K562 (cell line): ENCODE measurements at regions not wholly inside any gene's neighbourhood (a gene's known extent, or its start where the extent isn't known, plus 50 kb on each side); places are given as distances from the start of the nearest gene placed in this dataset.

Experiments used
- ATAC-seq: fragments of 200-7000 bp; cut with Tn5 transposase; 3 replicates; pipeline ENCODE4 v1.9.1; 2020; ENCODE audit warnings: moderate library complexity
- BruUV-seq: library from RNA; stranded (reverse); fragments of 400-500 nt; replicated peaks from 2 replicates; lab custom pipeline; 2021; lab: Mats Ljungman, UMichigan
- CTCF ChIA-PET: fragments of 300-600 bp; formaldehyde crosslinking; extraction: SDS; loops from one replicate; lab custom pipeline; 2021; ENCODE audit warnings: low intra/inter-chr PET ratio; lab: Yijun Ruan, JAX
- POLR2A ChIA-PET: fragments of 300-600, 350-650 bp; sonication (Branson Sonifier 250); formaldehyde crosslinking; extraction: SDS; loops from one replicate; lab custom pipeline; 2021; ENCODE audit warnings: antibody characterized with exemption, inconsistent platforms; lab: Yijun Ruan, JAX
- DNase-seq, 4 experiments: peaks; one replicate each; pipeline versions ENCODE4 v3.0.0 to v3.0.0-alpha.2; 2011 to 2018; ENCODE audit warnings: low spot score in 3 of 4, mixed read lengths in 3 of 4; ENCODE audit errors: extremely low read depth in 1 of 4
- FAIRE-seq: peaks from 2 replicates; lab custom pipeline; 2011; peaks lifted over from hg19 to GRCh38; lab: Jason Lieb, UNC
- H2AFZ ChIP-seq: 2 replicates; pipeline ENCODE4 v1.6.0; 2011; ENCODE audit warnings: low read depth, low read length, control low read depth, inconsistent platforms
- H3K27ac ChIP-seq: fragments of 200-600 bp; 3 replicates; pipeline ENCODE4 v1.8.0; 2011; ENCODE audit warnings: low read depth, mild to moderate bottlenecking, control low read depth, inconsistent platforms, low read length, moderate library complexity, mixed read lengths; ENCODE audit errors: extremely low read depth
- H3K27me3 ChIP-seq, 2 experiments: fragments of 300-600 bp in 1 of 2; 2 replicates in 1 of 2; 3 replicates in 1 of 2; pipeline versions ENCODE4 v1.6.0 to v1.8.0; 2011; ENCODE audit warnings: inconsistent platforms in 2 of 2, low read length in 2 of 2, mild to moderate bottlenecking in 1 of 2, mixed read lengths in 1 of 2, moderate library complexity in 1 of 2; ENCODE audit not compliant: control insufficient read depth in 2 of 2, insufficient read depth in 2 of 2
- H3K36me3 ChIP-seq: fragments of 300-600 bp; 3 replicates; pipeline ENCODE4 v1.8.0; 2011; ENCODE audit warnings: mild to moderate bottlenecking, low read length, inconsistent platforms; ENCODE audit not compliant: control insufficient read depth, insufficient read depth
- H3K4me1 ChIP-seq, 2 experiments: fragments of 200-600 bp in 1 of 2; replicated peaks in 1 of 2; 2 replicates in 1 of 2; 3 replicates in 1 of 2; pipeline versions ENCODE4 v1.5.1 to v1.8.0; 2011; ENCODE audit warnings: inconsistent platforms in 2 of 2, low read length in 2 of 2, mild to moderate bottlenecking in 1 of 2, mixed read lengths in 1 of 2, moderate library complexity in 1 of 2; ENCODE audit not compliant: control insufficient read depth in 2 of 2, insufficient read depth in 2 of 2
- H3K4me2 ChIP-seq: 2 replicates; pipeline ENCODE4 v1.6.1; 2011; ENCODE audit warnings: low read length, control low read depth, inconsistent platforms, mixed read lengths; ENCODE audit not compliant: insufficient read depth
- H3K4me3 ChIP-seq: fragments of 200-600 bp; sonication (generic), shearing (Covaris generic); 2 replicates; pipeline ENCODE4 v1.5.1; 2016; ENCODE audit warnings: control low read depth, inconsistent platforms
- H3K79me2 ChIP-seq: fragments of 200-600 bp; 3 replicates; pipeline ENCODE4 v1.8.0; 2011; ENCODE audit warnings: low read length, inconsistent platforms; ENCODE audit not compliant: control insufficient read depth, insufficient read depth
- H3K9ac ChIP-seq, 2 experiments: 2 replicates each; pipeline versions ENCODE4 v1.6.0 to v1.6.1; 2011; ENCODE audit warnings: low read depth in 2 of 2, low read length in 2 of 2, control low read depth in 1 of 2, inconsistent platforms in 1 of 2, mild to moderate bottlenecking in 1 of 2, mixed read lengths in 1 of 2; ENCODE audit not compliant: insufficient read depth in 1 of 2
- H3K9me1 ChIP-seq: one replicate; pipeline ENCODE4 v1.6.0; 2011; ENCODE audit warnings: inconsistent platforms, mild to moderate bottlenecking, low read length, moderate library complexity; ENCODE audit not compliant: control insufficient read depth, insufficient read depth
- H3K9me3 ChIP-seq: replicated peaks from 2 replicates; pipeline ENCODE4 v1.5.1; 2011; ENCODE audit warnings: low read depth, low read length, inconsistent platforms; ENCODE audit not compliant: control insufficient read depth, insufficient read depth
- H4K20me1 ChIP-seq: replicated peaks from 2 replicates; pipeline ENCODE4 v1.6.1; 2011; ENCODE audit warnings: low read length, inconsistent platforms, mixed read lengths; ENCODE audit not compliant: control insufficient read depth, insufficient read depth
- FOXM1 ChIP-seq, 2 experiments: fragments of 450-650 bp in 1 of 2; sonication (generic) in 1 of 2; formaldehyde crosslinking in 1 of 2; IDR thresholded peaks; 2 replicates each; pipeline versions ENCODE4 v1.6.1 to v1.9.0; 2017 to 2022; ENCODE audit warnings: low read depth in 2 of 2, mild to moderate bottlenecking in 2 of 2, missing genetic modification reagents in 1 of 2, moderate library complexity in 1 of 2
- GATA2 ChIP-seq: sonication (generic); formaldehyde crosslinking; IDR thresholded peaks from 2 replicates; pipeline ENCODE4 v1.4.0; 2020; ENCODE audit warnings: mild to moderate bottlenecking, missing genetic modification reagents
- SRSF9 ChIP-seq: fragments of 200-400 bp; formaldehyde crosslinking; IDR thresholded peaks from 2 replicates; pipeline ENCODE4 v1.6.1; 2017; ENCODE audit warnings: low read depth, low read length, borderline replicate concordance
- XRCC4 ChIP-seq: IDR thresholded peaks from one replicate; pipeline ENCODE4 v1.6.1; 2011; ENCODE audit not compliant: insufficient read depth, insufficient read length; ENCODE audit errors: extremely low read depth
- ZNF217 ChIP-seq: sonication (generic); formaldehyde crosslinking; IDR thresholded peaks from 2 replicates; pipeline ENCODE4 v1.8.0; 2022; ENCODE audit warnings: mild to moderate bottlenecking, missing genetic modification reagents
- ZNF444 ChIP-seq: fragments of 250-450 bp; sonication (Bioruptor Pico); IDR thresholded peaks from 2 replicates; pipeline ENCODE4 v1.4.0; 2020; ENCODE audit warnings: mild to moderate bottlenecking, moderate library complexity
- WGBS: fragments of 100-300 bp; shearing (Covaris generic); methylation state at CpG from one replicate; pipeline ENCODE4 v1.1.6; 2016; ENCODE audit warnings: low coverage, mixed read lengths; ENCODE audit not compliant: insufficient coverage; ENCODE audit errors: missing lambda C conversion rate; 5-methylcytosine and 5-hydroxymethylcytosine counted together
- in situ Hi-C: fragments of 300-500 bp; cut with MboI; formaldehyde crosslinking; loops from 4 replicates; pipeline ENCODE4 v1.15.0; 2018; ENCODE audit warnings: inconsistent platforms, mixed read lengths
- intact Hi-C: fragments of 100-400 bp; cut with micrococcal nuclease; formaldehyde crosslinking; loops from 2 replicates; pipeline ENCODE4 v1.14.2; 2022
- TF ChIP-seq, protein P1 (sequence below): sonication (generic); formaldehyde crosslinking; IDR thresholded peaks from 2 replicates; pipeline ENCODE4 v1.8.0; 2022; ENCODE audit warnings: mild to moderate bottlenecking, low read depth, missing genetic modification reagents

DNA sequence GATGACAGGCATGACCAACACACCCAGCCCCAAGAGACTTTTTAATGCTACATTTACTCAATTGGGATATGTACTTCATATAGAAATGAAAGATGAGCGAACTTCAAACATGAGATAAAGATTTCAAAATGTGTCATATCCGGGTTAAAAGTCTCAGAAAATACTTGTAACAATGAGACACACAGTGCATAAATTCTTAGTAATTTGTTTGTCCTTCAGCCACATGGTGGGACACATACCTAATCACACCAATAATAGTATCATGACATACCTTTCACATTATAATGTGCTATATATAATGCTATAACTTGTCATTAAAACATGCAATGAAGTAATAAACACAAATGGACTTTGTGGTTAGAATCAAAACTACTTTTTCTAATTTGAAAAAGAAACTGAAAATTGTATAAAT lies 204.7 kb upstream of the RFX3 start:
- BruUV-seq: no TSS peak
- ChIA-PET POLR2A (no interaction called here), CTCF (no interaction called here)
- H3K9me1 ChIP-seq: no peaks in the 10 kb centered on the region
- H2AFZ ChIP-seq: no peak overlapping the region
- H3K4me3 ChIP-seq: no peak overlapping the region
- WGBS: 0% methylated on average over 2 of the region's 2 CpGs
- no peak overlapping the region for H3K4me2 ChIP-seq
- in situ Hi-C loops: loop anchor here (10.0 to 25.0 kb wide), 2 partner anchors 384 to 632 kb away; no protein-coding TSS in a partner anchor
- H3K79me2 ChIP-seq: no peaks in the 10 kb centered on the region
- DNase-seq (no peak), FAIRE-seq (no peak), ATAC-seq (no peak)
- intact Hi-C loops: no loop called here
- no peaks in the 10 kb centered on the region for H3K36me3 ChIP-seq
- no peaks in the 10 kb centered on the region; a peak in 1 of 5 replicates for H3K4me1 ChIP-seq
- TF ChIP-seq, protein P1, sequence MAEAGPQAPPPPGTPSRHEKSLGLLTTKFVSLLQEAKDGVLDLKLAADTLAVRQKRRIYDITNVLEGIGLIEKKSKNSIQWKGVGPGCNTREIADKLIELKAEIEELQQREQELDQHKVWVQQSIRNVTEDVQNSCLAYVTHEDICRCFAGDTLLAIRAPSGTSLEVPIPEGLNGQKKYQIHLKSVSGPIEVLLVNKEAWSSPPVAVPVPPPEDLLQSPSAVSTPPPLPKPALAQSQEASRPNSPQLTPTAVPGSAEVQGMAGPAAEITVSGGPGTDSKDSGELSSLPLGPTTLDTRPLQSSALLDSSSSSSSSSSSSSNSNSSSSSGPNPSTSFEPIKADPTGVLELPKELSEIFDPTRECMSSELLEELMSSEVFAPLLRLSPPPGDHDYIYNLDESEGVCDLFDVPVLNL (CRISPR knock-in tag): no peak
- TF ChIP-seq GATA2 (no peak), SRSF9 (no peak), FOXM1 (IDR thresholded peaks at IDR 0.05; ENCODE audit: low read depth) (no peak), FOXM1 (CRISPR knock-in tag; IDR thresholded peaks at IDR 0.05; ENCODE audit: low read depth) (no peak), XRCC4 (no peak), ZNF444 (CRISPR knock-in tag) (no peak), ZNF217 (CRISPR knock-in tag) (no peak)
- H3K9ac ChIP-seq: no peak overlapping the region
- H3K27me3 ChIP-seq: no peaks in the 10 kb centered on the region
- H3K27ac ChIP-seq: no peak overlapping the region
- H4K20me1 ChIP-seq: no peaks in the 10 kb centered on the region
- no peaks in the 10 kb centered on the region for H3K9me3 ChIP-seq
